HepG2 (cell line): ENCODE measurements at regions not wholly inside any gene's neighbourhood (a gene's known extent, or its start where the extent isn't known, plus 50 kb on each side); places are given as distances from the start of the nearest gene placed in this dataset.

Experiments used
- BORCS8-MEF2B ChIP-seq: sonication (generic); formaldehyde crosslinking; IDR thresholded peaks from 2 replicates; pipeline ENCODE4 v1.8.0; 2022; ENCODE audit warnings: mild to moderate bottlenecking, missing genetic modification reagents
- CREM ChIP-seq, 2 experiments: sonication (generic) in 1 of 2; formaldehyde crosslinking in 1 of 2; IDR thresholded peaks; 2 replicates each; pipeline versions ENCODE4 v1.4.0 to v1.6.1; 2016 to 2020; ENCODE audit warnings: antibody characterized with exemption in 1 of 2, mild to moderate bottlenecking in 1 of 2, missing genetic modification reagents in 1 of 2
- HNRNPUL1 ChIP-seq: fragments of 200-400 bp; formaldehyde crosslinking; IDR thresholded peaks from 2 replicates; pipeline ENCODE4 v1.6.1; 2017; ENCODE audit warnings: low read depth, mild to moderate bottlenecking, low read length, moderate library complexity
- MBNL3 ChIP-seq: fragments of 250-450 bp; sonication (Bioruptor Pico); conservative IDR thresholded peaks from 2 replicates; pipeline ENCODE4 v1.8.0; 2022; ENCODE audit warnings: mild to moderate bottlenecking, inconsistent platforms
- NBN ChIP-seq: fragments of 450-650 bp; conservative IDR thresholded peaks from 2 replicates; pipeline ENCODE4 v1.6.1; 2017
- PPARG ChIP-seq: conservative IDR thresholded peaks from 2 replicates; pipeline ENCODE4 v1.6.1; 2016; ENCODE audit warnings: missing biosample characterization, missing genetic modification reagents
- REL ChIP-seq: sonication (generic); formaldehyde crosslinking; conservative IDR thresholded peaks from 2 replicates; pipeline ENCODE4 v1.8.0; 2022; ENCODE audit warnings: mild to moderate bottlenecking, missing genetic modification reagents, moderate library complexity
- RXRA ChIP-seq: sonication (generic); formaldehyde crosslinking; IDR thresholded peaks from 2 replicates; pipeline ENCODE4 v1.5.1; 2020; ENCODE audit warnings: missing genetic modification reagents
- XRCC5 ChIP-seq: fragments of 200-400 bp; formaldehyde crosslinking; optimal IDR thresholded peaks from 2 replicates; pipeline ENCODE3; 2017; ENCODE audit warnings: mild to moderate bottlenecking, low read length
- ZFYVE20 ChIP-seq: sonication (generic); formaldehyde crosslinking; IDR thresholded peaks from 2 replicates; pipeline ENCODE4 v1.8.0; 2023; ENCODE audit warnings: low read depth, mild to moderate bottlenecking, moderate library complexity, missing genetic modification reagents, borderline replicate concordance
- ZNF138 ChIP-seq: sonication (generic); formaldehyde crosslinking; IDR thresholded peaks from 2 replicates; pipeline ENCODE4 v1.5.0; 2020; ENCODE audit warnings: mild to moderate bottlenecking, low read depth, missing genetic modification reagents
- ZNF264 ChIP-seq: sonication (generic); formaldehyde crosslinking; IDR thresholded peaks from 2 replicates; pipeline ENCODE4 v1.4.0; 2020; ENCODE audit warnings: missing genetic modification reagents
- ZNF296 ChIP-seq: sonication (generic); formaldehyde crosslinking; conservative IDR thresholded peaks from 2 replicates; pipeline ENCODE4 v1.5.0; 2020; ENCODE audit warnings: mild to moderate bottlenecking, missing genetic modification reagents
- ZNF326 ChIP-seq: sonication (generic); formaldehyde crosslinking; IDR thresholded peaks from 2 replicates; pipeline ENCODE4 v1.4.0; 2020; ENCODE audit warnings: missing genetic modification reagents, borderline replicate concordance
- ZNF576 ChIP-seq: sonication (generic); formaldehyde crosslinking; IDR thresholded peaks from 2 replicates; pipeline ENCODE4 v1.4.0; 2020; ENCODE audit warnings: mild to moderate bottlenecking, missing genetic modification reagents
- ZNF646 ChIP-seq: sonication (generic); formaldehyde crosslinking; IDR thresholded peaks from 2 replicates; pipeline ENCODE4 v1.9.0; 2021; ENCODE audit warnings: mild to moderate bottlenecking, missing genetic modification reagents
- ZNF841 ChIP-seq: sonication (generic); formaldehyde crosslinking; IDR thresholded peaks from 2 replicates; pipeline ENCODE4 v1.8.1; 2023; ENCODE audit warnings: missing genetic modification reagents, borderline replicate concordance
- TF ChIP-seq, protein P1 (sequence below): IDR thresholded peaks from 2 replicates; pipeline ENCODE4 v1.4.0; 2020; ENCODE audit warnings: mild to moderate bottlenecking, missing genetic modification reagents
- TF ChIP-seq, protein P2 (sequence below): sonication (generic); formaldehyde crosslinking; IDR thresholded peaks from 2 replicates; pipeline ENCODE4 v1.5.1; 2020; ENCODE audit warnings: missing genetic modification reagents, mild to moderate bottlenecking, borderline replicate concordance

GRCh38 chr3:40911928-40912327 lies 287.4 kb upstream of the CTNNB1 start (continued):
- TF ChIP-seq ZNF646 (no peak), ZFYVE20 (CRISPR knock-in tag) (no peak), ZNF296 (CRISPR knock-in tag) (no peak), XRCC5 (no peak), MBNL3 (CRISPR knock-in tag) (no peak), NBN (no peak), ZNF576 (CRISPR knock-in tag) (no peak), HNRNPUL1 (peak; percentile 84; the same call in 1 of the 2 replicates), BORCS8-MEF2B (CRISPR knock-in tag) (no peak), ZNF841 (CRISPR knock-in tag) (no peak), ZNF326 (CRISPR knock-in tag) (no peak), ZNF138 (CRISPR knock-in tag) (no peak), CREM (IDR thresholded peaks at IDR 0.05) (0 out of 2 replicates have a peak, but pooled peaks have one; percentile 31), CREM (CRISPR knock-in tag; IDR thresholded peaks at IDR 0.05) (no peak), PPARG (CRISPR knock-in tag) (peak; percentile 34; the same call in 1 of the 2 replicates), REL (CRISPR knock-in tag) (no peak), ZNF264 (no peak), RXRA (CRISPR knock-in tag) (no peak)
- TF ChIP-seq, protein P1, sequence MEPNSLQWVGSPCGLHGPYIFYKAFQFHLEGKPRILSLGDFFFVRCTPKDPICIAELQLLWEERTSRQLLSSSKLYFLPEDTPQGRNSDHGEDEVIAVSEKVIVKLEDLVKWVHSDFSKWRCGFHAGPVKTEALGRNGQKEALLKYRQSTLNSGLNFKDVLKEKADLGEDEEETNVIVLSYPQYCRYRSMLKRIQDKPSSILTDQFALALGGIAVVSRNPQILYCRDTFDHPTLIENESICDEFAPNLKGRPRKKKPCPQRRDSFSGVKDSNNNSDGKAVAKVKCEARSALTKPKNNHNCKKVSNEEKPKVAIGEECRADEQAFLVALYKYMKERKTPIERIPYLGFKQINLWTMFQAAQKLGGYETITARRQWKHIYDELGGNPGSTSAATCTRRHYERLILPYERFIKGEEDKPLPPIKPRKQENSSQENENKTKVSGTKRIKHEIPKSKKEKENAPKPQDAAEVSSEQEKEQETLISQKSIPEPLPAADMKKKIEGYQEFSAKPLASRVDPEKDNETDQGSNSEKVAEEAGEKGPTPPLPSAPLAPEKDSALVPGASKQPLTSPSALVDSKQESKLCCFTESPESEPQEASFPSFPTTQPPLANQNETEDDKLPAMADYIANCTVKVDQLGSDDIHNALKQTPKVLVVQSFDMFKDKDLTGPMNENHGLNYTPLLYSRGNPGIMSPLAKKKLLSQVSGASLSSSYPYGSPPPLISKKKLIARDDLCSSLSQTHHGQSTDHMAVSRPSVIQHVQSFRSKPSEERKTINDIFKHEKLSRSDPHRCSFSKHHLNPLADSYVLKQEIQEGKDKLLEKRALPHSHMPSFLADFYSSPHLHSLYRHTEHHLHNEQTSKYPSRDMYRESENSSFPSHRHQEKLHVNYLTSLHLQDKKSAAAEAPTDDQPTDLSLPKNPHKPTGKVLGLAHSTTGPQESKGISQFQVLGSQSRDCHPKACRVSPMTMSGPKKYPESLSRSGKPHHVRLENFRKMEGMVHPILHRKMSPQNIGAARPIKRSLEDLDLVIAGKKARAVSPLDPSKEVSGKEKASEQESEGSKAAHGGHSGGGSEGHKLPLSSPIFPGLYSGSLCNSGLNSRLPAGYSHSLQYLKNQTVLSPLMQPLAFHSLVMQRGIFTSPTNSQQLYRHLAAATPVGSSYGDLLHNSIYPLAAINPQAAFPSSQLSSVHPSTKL (CRISPR knock-in tag): peak; percentile 84; the same call in 1 of the 2 replicates
- TF ChIP-seq, protein P2, sequence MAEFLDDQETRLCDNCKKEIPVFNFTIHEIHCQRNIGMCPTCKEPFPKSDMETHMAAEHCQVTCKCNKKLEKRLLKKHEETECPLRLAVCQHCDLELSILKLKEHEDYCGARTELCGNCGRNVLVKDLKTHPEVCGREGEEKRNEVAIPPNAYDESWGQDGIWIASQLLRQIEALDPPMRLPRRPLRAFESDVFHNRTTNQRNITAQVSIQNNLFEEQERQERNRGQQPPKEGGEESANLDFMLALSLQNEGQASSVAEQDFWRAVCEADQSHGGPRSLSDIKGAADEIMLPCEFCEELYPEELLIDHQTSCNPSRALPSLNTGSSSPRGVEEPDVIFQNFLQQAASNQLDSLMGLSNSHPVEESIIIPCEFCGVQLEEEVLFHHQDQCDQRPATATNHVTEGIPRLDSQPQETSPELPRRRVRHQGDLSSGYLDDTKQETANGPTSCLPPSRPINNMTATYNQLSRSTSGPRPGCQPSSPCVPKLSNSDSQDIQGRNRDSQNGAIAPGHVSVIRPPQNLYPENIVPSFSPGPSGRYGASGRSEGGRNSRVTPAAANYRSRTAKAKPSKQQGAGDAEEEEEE (CRISPR knock-in tag): no peak
